H9 (cell line): ENCODE measurements at regions not wholly inside any gene's neighbourhood (a gene's known extent, or its start where the extent isn't known, plus 50 kb on each side); places are given as distances from the start of the nearest gene placed in this dataset.

Experiments
- DNase-seq: peaks from one replicate; pipeline ENCODE4 v3.0.0-alpha.2; 2017
- H2AFZ ChIP-seq: one replicate; pipeline ENCODE4 v1.6.1; 2013; ENCODE audit warnings: mild to moderate bottlenecking, low read length, control low read depth, moderate library complexity
- H2AK5ac ChIP-seq: 2 replicates; pipeline ENCODE4 v1.6.1; 2013; ENCODE audit warnings: low read length, control low read depth, mixed read lengths; ENCODE audit not compliant: insufficient read length
- H2BK120ac ChIP-seq: one replicate; pipeline ENCODE4 v1.6.1; 2013; ENCODE audit warnings: low read depth, mild to moderate bottlenecking, low read length, control low read depth, inconsistent platforms; ENCODE audit not compliant: poor library complexity, severe bottlenecking
- H2BK12ac ChIP-seq: 2 replicates; pipeline ENCODE4 v1.6.1; 2013; ENCODE audit warnings: low read length, control low read depth, mixed read lengths, low read depth; ENCODE audit not compliant: insufficient read length
- H2BK15ac ChIP-seq: 2 replicates; pipeline ENCODE4 v1.6.1; 2013; ENCODE audit warnings: low read depth, low read length, control low read depth
- H2BK20ac ChIP-seq: one replicate; pipeline ENCODE4 v1.6.1; 2013; ENCODE audit warnings: low read depth, mild to moderate bottlenecking, low read length, control low read depth, inconsistent platforms; ENCODE audit not compliant: poor library complexity, severe bottlenecking
- H2BK5ac ChIP-seq: 2 replicates; pipeline ENCODE4 v1.6.1; 2013; ENCODE audit warnings: low read length, control low read depth, mixed read lengths; ENCODE audit not compliant: insufficient read length
- H3K14ac ChIP-seq: 2 replicates; pipeline ENCODE4 v1.6.1; 2013; ENCODE audit warnings: low read length, control low read depth; ENCODE audit not compliant: insufficient read depth
- H3K18ac ChIP-seq: 2 replicates; pipeline ENCODE4 v1.6.1; 2013; ENCODE audit warnings: low read depth, mild to moderate bottlenecking, mixed read lengths, low read length, control low read depth; ENCODE audit not compliant: insufficient read length
- H3K23ac ChIP-seq: 2 replicates; pipeline ENCODE4 v1.6.1; 2013; ENCODE audit warnings: low read length, control low read depth, mixed read lengths, low read depth; ENCODE audit not compliant: insufficient read length
- H3K23me2 ChIP-seq: 2 replicates; pipeline ENCODE4 v1.6.1; 2013; ENCODE audit warnings: low read depth, mild to moderate bottlenecking, mixed read lengths, low read length, control low read depth; ENCODE audit not compliant: insufficient read length, poor library complexity, severe bottlenecking
- H3K27ac ChIP-seq: 2 replicates; pipeline ENCODE4 v1.5.1; 2013; ENCODE audit warnings: low read length, control low read depth, mixed read lengths, low read depth; ENCODE audit not compliant: insufficient read length
- H3K27me3 ChIP-seq: 2 replicates; pipeline ENCODE4 v1.6.1; 2013; ENCODE audit warnings: low read length, control low read depth, inconsistent platforms; ENCODE audit not compliant: insufficient read depth
- H3K4ac ChIP-seq: 2 replicates; pipeline ENCODE4 v1.6.1; 2013; ENCODE audit warnings: low read depth, mild to moderate bottlenecking, control low read depth, inconsistent platforms, low read length, moderate library complexity
- H3K4me1 ChIP-seq: 2 replicates; pipeline ENCODE4 v1.6.1; 2013; ENCODE audit warnings: low read length, control low read depth, inconsistent platforms; ENCODE audit not compliant: insufficient read depth
- H3K4me2 ChIP-seq: 2 replicates; pipeline ENCODE4 v1.6.1; 2013; ENCODE audit warnings: low read length, control low read depth, mixed read lengths; ENCODE audit not compliant: insufficient read length, insufficient read depth
- H3K56ac ChIP-seq: 2 replicates; pipeline ENCODE4 v1.6.1; 2013; ENCODE audit warnings: low read depth, mild to moderate bottlenecking, mixed read lengths, low read length, control low read depth; ENCODE audit not compliant: insufficient read length
- H3K79me1 ChIP-seq: 2 replicates; pipeline ENCODE4 v1.6.1; 2013; ENCODE audit warnings: low read depth, mild to moderate bottlenecking, moderate library complexity, low read length, control low read depth, inconsistent platforms; ENCODE audit not compliant: insufficient read depth, poor library complexity, severe bottlenecking
- H3K79me2 ChIP-seq: 2 replicates; pipeline ENCODE4 v1.6.1; 2013; ENCODE audit warnings: low read length, control low read depth, inconsistent platforms; ENCODE audit not compliant: insufficient read depth
- H3K9ac ChIP-seq: 2 replicates; pipeline ENCODE4 v1.6.1; 2013; ENCODE audit warnings: low read length, control low read depth, mixed read lengths; ENCODE audit not compliant: insufficient read length; ENCODE audit errors: extremely low read depth
- H3K9me3 ChIP-seq: one replicate; pipeline ENCODE4 v1.6.1; 2013; ENCODE audit warnings: low read depth, low read length, inconsistent platforms; ENCODE audit not compliant: control insufficient read depth
- H3T11ph ChIP-seq: one replicate; pipeline ENCODE4 v1.6.1; 2013; ENCODE audit warnings: mild to moderate bottlenecking, low read length, control low read depth, inconsistent platforms
- H4K20me1 ChIP-seq: one replicate; pipeline ENCODE4 v1.6.1; 2013; ENCODE audit not compliant: control insufficient read depth, insufficient read length, insufficient read depth
- H4K5ac ChIP-seq: 2 replicates; pipeline ENCODE4 v1.6.1; 2013; ENCODE audit warnings: low read depth, mild to moderate bottlenecking, mixed read lengths, low read length, control low read depth; ENCODE audit not compliant: insufficient read length
- H4K8ac ChIP-seq: replicated peaks from 2 replicates; pipeline ENCODE4 v1.6.1; 2013; ENCODE audit warnings: low read length, control low read depth, mixed read lengths, low read depth; ENCODE audit not compliant: insufficient read length
- H4K91ac ChIP-seq: 2 replicates; pipeline ENCODE4 v1.6.1; 2013; ENCODE audit warnings: low read depth, mild to moderate bottlenecking, moderate library complexity, mixed read lengths, low read length, control low read depth; ENCODE audit not compliant: insufficient read length
- H3K27ac Mint-ChIP-seq, 3 experiments: 2 replicates in 2 of 3; 3 replicates in 1 of 3; pipeline ENCODE4 v1.8.0; 2020 to 2021; ENCODE audit warnings: mixed read lengths in 3 of 3, mild to moderate bottlenecking in 1 of 3, moderate library complexity in 1 of 3
- H3K27me3 Mint-ChIP-seq: 2 replicates; pipeline ENCODE4 v1.8.0; 2021; ENCODE audit warnings: low read depth, mild to moderate bottlenecking, moderate library complexity, mixed read lengths
- H3K36me3 Mint-ChIP-seq, 3 experiments: 2 replicates in 2 of 3; 3 replicates in 1 of 3; pipeline ENCODE4 v1.8.0; 2020 to 2021; ENCODE audit warnings: low read depth in 3 of 3, mixed read lengths in 3 of 3; ENCODE audit not compliant: insufficient read depth in 1 of 3
- H3K4me1 Mint-ChIP-seq, 2 experiments: 2 replicates each; pipeline ENCODE4 v1.8.0; 2020; ENCODE audit warnings: mixed read lengths in 2 of 2
- H3K4me3 Mint-ChIP-seq, 2 experiments: 2 replicates in 1 of 2; 3 replicates in 1 of 2; pipeline ENCODE4 v1.8.0; 2020 to 2021; ENCODE audit warnings: mild to moderate bottlenecking in 2 of 2, mixed read lengths in 2 of 2, moderate library complexity in 1 of 2
- H3K9me3 Mint-ChIP-seq, 2 experiments: 2 replicates in 1 of 2; 3 replicates in 1 of 2; pipeline ENCODE4 v1.8.0; 2020; ENCODE audit warnings: mild to moderate bottlenecking in 2 of 2, mixed read lengths in 2 of 2, moderate library complexity in 1 of 2
- WGBS: extraction: QIAGEN DNeasy Blood & Tissue Kit; methylation state at CpG from one replicate; pipeline ENCODE4 v1.1.7; 2013; ENCODE audit warnings: missing lambda C conversion rate, low lambda C conversion rate, mixed read lengths; ENCODE audit not compliant: insufficient read length; ENCODE audit errors: extremely low coverage; 5-methylcytosine and 5-hydroxymethylcytosine counted together
- TF ChIP-seq, protein P1 (sequence below): fragments of 200-600 bp; sonication (generic); conservative IDR thresholded peaks from 3 replicates; pipeline ENCODE4 v1.8.0; 2021; ENCODE audit warnings: antibody characterized with exemption, mild to moderate bottlenecking

DNA sequence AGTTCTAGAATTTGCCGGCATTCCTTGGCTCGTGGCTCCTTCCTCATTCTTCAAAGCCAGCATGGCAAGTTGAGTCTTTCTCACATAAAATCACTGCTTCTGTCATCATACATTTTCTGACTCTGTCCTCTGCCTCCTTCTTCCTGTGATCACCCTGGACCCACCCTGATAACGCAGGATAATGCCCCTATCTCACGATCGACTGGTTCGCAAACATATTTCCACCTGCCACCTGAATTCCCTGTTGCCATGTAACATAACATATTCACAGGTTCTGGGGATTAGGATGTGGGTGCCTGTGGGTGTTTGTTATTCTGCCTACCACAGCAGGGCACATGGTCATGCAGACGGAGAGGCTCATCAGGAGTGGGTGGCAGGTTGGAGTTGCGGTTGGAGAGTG lies 177.7 kb downstream of the NHLRC3 start:
- no peaks in the 10 kb centered on the region for H3K79me2 ChIP-seq
- no peak overlapping the region for H4K8ac ChIP-seq
- no peaks in the 10 kb centered on the region for H3K23me2 ChIP-seq
- no peak overlapping the region for H3T11ph ChIP-seq
- H3K4me1 ChIP-seq: no peaks in the 10 kb centered on the region
- DNase-seq: no peak
- no peak overlapping the region for H4K91ac ChIP-seq
- no peak overlapping the region for H2BK15ac ChIP-seq
- H3K18ac ChIP-seq: no peak overlapping the region
- no peak overlapping the region for H3K14ac ChIP-seq
- no CpG with 5 or more reads among the region's 8 CpGs for WGBS
- no peak overlapping the region; a peak in 1 of 7 replicates for H3K27ac Mint-ChIP-seq
- H2BK20ac ChIP-seq: no peak overlapping the region
- H3K27me3 ChIP-seq: no peaks in the 10 kb centered on the region
- H4K5ac ChIP-seq: no peak overlapping the region
- H3K56ac ChIP-seq: no peak overlapping the region
- H2BK12ac ChIP-seq: no peak overlapping the region
- no peak overlapping the region for H3K4ac ChIP-seq
- TF ChIP-seq, protein P1, sequence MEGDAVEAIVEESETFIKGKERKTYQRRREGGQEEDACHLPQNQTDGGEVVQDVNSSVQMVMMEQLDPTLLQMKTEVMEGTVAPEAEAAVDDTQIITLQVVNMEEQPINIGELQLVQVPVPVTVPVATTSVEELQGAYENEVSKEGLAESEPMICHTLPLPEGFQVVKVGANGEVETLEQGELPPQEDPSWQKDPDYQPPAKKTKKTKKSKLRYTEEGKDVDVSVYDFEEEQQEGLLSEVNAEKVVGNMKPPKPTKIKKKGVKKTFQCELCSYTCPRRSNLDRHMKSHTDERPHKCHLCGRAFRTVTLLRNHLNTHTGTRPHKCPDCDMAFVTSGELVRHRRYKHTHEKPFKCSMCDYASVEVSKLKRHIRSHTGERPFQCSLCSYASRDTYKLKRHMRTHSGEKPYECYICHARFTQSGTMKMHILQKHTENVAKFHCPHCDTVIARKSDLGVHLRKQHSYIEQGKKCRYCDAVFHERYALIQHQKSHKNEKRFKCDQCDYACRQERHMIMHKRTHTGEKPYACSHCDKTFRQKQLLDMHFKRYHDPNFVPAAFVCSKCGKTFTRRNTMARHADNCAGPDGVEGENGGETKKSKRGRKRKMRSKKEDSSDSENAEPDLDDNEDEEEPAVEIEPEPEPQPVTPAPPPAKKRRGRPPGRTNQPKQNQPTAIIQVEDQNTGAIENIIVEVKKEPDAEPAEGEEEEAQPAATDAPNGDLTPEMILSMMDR: no peak
- H3K27ac ChIP-seq: no peak overlapping the region
- no peak overlapping the region for H3K4me2 ChIP-seq
- no peak overlapping the region for H2AFZ ChIP-seq
- H2AK5ac ChIP-seq: no peak overlapping the region
- H3K9me3 ChIP-seq: no peaks in the 10 kb centered on the region
- peaks cover 9 to 12% of the 10 kb centered on the region in 2 experiments for H3K9me3 Mint-ChIP-seq
- H3K4me1 Mint-ChIP-seq: no peaks in the 10 kb centered on the region
- H3K23ac ChIP-seq: no peak overlapping the region
- H4K20me1 ChIP-seq: no peaks in the 10 kb centered on the region
- no peak overlapping the region for H2BK120ac ChIP-seq
- H3K9ac ChIP-seq: no peak overlapping the region
- H3K79me1 ChIP-seq: no peaks in the 10 kb centered on the region
- peaks cover 0 to 7% (median 0%) of the 10 kb centered on the region in 3 experiments; a peak in 3 of 7 replicates for H3K36me3 Mint-ChIP-seq
- peaks cover 4% of the 10 kb centered on the region for H3K27me3 Mint-ChIP-seq
- H3K4me3 Mint-ChIP-seq: no peak overlapping the region
- H2BK5ac ChIP-seq: no peak overlapping the region
